ENCODE measurements at regions not wholly inside any gene's neighbourhood (a gene's known extent, or its start where the extent isn't known, plus 50 kb on each side); places are given as distances from the start of the nearest gene placed in this dataset.
"Not testable (repeated sequence)": the region's sequence is repeated elsewhere in the genome, so short reads cannot be mapped to it uniquely, and the experiment has no call there.

DNA sequence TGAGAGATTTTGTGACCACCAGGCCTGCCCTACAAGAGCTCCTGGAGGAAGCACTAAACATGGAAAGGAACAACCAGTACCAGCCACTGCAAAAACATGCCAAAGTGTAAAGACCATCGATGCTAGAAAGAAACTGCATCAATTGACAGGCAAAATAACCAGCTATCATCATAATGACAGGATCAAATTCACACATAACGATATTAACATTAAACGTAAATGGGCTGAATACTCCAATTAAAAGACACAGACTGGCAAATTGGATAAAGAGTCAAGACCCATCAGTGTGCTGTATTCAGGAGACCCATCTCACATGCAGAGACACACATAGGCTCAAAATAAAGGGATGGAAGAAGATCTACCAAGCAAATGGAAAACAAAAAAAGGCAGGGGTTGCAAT, 182.4 kb downstream of the PRELID2 start:
- not testable (repeated sequence) for DNase-seq

DNA sequence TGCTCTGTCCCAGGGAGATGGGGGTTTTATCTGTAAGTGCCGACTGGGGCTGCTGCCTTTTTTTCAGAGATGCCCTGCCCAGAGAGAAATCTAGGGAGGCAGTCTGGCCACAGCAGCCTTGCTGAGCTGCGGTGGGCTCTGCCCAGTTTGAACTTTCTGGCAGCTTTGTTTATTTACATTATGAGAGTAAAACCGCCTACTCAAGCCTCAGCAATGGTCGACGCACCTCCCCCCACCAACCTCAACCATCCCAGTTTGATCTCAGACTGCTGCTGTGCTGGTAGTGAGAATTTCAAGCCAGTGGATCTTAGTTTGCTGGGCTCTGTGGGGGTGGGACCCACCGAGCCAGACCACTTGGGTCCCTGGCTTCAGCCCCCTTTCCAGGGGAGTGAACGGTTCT, 188.0 kb downstream of the PRELID2 start:
- DNase-seq = not testable (repeated sequence)

DNA sequence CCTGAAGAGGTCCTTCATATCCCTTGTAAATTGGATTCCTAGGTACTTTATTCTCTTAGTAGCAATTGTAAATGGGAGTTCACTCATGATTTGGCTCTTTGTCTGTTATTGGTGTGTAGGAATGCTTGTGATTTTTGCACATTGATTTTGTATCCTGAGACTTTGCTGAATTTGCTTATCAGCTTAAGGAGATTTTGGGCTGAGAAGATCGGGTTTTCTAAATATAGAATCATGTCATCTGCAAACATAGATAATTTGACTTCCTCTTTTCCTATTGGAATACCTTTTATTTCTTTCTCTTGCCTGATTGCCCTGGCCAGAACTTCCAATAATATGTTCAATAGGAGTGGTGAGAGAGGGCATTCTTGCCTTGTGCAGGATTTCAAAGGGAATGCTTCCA, 191.9 kb downstream of the PRELID2 start:
- DNase-seq = not testable (repeated sequence)

DNA sequence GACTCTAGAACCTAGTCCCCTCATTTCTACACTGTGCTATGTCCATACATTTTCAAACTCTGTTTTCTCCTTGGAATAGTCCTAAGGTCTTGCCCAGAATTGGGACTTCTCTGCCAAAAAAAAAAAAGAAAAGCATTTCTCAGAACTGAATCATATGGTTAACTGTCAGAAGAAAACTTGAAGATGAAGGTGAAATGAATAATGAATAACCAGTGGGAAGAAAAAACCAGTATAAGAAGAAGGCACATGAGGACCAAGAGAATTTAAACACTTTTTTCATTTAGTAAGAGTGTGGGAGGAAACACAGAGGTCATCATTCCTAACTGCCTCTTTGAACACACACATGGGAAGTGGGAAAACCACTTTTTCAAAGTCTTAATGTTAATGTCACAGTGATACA, 197.7 kb downstream of the PRELID2 start:
- no peak for DNase-seq

DNA sequence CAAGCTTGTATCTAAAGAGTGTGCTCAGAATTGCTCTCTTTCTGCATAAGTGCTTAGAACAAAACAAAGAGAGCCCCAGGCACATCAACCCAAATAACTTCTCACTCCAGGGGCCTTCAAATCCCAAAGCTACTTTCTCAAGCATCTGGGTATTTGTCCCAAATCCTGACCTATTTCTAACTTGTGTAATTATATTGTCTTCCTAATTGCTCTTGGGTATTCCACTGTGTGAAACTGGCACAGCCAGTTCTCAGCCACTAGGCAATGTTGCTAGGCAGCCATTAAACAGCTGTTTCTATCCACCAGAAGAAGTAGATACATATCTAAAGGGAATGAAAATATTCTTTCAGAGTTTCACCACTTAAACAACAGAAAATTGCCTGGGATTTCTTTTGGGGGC, 198.8 kb downstream of the PRELID2 start:
- no peak for DNase-seq

DNA sequence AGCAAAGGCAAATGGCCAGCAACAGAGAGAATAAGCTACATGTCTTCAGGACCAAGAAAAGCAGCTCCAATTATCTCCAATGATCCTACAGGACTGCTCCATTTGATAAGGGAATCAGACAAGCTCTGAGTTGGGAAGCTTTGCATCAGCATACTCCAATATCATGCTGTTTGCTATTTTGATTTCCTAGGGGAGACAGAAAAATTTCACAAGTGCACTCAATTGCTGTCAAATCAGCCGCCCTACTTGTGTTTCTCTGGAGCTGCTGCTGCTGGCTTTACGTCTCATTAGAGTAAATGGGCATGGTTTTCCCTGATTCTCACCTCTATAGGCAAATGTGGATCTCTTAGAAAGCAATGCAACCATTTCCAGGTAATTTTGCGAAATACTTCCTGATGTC, 201.7 kb downstream of the PRELID2 start:
- no peak for DNase-seq

DNA sequence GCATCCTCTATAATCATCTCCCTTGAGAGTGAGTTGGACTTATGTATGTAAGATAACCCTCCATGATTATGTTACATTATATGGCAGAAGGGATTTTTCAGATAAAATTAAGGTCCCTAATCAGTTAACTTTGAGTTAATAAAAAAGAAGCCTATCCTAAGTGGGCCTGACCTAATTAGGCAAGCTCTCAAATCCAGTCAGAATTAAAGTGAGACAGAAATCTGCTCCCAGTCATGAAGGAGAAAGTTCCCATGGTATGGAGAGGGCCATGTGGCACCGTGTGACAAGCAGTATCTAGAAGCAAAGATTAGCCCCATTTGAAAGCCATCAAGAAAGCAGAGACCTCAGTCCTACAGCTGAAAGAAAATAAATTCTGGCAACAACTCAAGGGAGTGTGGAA, 202.4 kb downstream of the PRELID2 start:
- no peak for DNase-seq

DNA sequence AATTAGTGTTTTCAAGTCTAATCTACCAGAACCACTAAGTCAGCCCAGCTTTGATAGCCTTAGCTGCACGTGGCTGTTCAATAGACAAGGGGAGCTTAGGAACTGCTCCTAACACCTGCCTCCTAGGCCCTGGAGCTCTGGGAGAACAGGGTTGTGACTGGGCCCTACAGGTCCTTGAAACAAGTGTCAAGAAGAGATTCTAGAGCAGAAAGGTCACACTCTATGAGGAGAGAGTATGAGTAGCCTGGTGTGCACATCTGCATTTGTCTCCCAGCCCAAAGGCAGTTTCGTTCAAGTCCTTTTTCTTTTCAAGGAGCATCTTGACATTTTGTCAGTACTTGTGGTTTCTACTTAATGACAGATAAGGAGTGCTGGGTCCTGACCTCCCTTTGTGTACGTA, 206.1 kb downstream of the PRELID2 start:
- DNase-seq = no peak

DNA sequence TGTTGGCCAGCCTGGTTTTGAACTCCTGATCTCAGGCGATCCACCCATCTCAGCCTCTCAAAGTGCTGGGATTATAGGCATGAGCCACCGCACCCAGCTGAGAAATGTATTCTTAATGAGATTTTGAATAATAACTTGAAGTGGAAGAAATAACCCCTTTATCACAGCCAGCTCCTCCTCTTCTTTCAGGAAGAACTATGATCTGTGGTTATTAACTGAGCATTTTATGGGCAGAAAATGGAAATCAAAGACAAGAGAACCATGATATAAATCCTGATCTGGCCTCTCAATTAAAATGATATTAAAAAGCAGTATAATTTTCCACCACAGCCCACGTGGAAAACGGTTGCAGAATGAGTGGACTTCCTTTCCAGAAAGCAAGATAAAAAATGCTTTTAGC, 206.6 kb downstream of the PRELID2 start:
- DNase-seq = no peak

DNA sequence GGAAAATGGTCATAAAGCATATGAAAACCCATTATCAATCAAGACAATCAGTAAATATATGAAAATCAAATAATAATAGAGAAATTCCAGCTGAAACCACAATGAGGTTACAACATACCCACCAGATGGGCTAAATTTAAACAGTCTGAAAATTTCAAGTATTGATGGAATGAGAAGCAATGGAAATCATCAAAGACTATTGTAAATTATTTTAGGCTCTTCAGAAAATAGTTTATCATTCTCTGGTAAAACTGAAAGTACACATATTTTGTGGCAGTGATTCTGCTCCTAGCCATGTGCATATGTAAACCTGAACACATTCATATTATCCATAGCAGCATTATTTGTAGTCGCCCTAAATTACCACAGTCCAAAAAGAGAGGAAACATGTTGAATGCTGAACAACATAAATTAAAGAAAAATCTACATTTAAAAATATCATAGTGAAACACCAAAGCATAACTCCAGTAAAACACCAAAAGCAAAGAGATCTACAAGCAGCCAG, 215.3 kb downstream of the PRELID2 start:
- DNase-seq = no peak

DNA sequence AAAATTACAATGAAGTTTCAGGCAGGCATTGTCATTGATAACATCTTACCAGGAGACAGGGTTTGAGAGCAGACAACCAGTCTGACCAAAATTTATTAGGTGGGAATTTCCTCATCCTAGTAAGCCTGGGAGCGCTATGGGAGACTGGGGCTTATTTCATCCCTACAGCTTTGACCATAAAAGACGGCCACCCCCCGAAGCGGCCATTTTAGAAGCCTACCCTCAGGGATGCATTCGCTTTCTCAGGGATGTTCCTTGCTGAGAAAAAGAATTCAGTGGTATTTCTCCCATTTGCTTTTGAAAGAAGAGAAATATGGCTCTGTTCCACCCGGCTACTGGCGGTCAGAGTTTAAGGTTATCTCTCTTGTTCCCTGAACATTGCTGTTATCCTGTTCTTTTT, 218.4 kb downstream of the PRELID2 start:
- DNase-seq = not testable (repeated sequence)

DNA sequence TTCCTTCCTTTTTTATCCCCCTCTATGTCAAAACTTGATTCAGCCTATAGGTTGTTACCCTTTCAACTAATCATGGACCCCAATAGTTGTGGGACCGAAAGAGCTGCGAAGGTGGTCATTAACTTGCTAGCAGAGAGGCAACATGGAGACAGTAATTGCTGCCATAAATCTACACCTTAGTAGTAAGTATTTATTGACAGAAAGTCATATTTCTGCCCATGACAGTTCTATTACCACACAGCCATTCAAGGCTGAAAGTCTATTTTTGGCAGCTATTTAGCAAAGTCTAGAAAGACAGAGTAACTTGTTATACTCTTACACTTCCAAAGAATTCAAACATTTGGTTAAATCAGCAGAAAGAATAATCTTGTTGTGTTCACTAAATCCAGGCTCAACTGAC, 236.2 kb downstream of the PRELID2 start:
- no peak for DNase-seq

DNA sequence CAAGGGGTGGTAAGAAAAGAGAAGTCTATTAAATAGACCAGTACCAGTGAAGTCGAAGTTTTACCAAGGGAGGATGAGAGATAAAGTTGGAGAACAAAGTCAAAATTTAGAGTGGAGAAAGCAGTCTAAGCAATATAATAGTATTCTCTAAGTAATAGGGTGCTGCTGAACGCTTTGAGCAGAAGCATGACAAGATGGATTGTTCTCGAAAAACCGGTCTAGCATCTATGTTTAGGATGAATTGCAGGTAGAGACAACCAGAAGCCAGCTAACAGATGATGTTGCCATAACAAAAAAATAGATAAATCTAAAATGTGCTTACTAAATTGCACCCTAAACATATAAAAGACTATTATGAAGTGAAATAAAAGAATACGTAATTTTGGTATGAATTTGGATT, 237.0 kb downstream of the PRELID2 start:
- no peak for DNase-seq

DNA sequence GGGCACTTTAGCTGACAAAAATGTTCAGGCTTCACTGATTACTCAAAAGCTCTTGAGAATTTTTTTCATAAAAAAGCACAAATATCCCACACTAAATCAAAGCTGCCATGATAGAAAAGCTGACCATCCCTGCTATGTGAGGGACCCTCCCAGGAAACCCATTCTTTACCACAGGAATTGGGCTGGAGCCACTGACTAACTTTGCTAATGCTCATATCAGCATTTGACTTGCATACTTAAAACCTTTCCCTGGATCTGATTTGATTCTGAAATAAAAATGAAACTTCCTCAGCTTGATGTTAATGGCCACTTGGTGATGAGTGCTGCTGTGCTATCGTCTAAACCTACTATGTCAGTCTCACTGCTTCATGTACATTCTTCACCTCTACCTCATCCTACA, 243.6 kb downstream of the PRELID2 start:
- DNase-seq = no peak

DNA sequence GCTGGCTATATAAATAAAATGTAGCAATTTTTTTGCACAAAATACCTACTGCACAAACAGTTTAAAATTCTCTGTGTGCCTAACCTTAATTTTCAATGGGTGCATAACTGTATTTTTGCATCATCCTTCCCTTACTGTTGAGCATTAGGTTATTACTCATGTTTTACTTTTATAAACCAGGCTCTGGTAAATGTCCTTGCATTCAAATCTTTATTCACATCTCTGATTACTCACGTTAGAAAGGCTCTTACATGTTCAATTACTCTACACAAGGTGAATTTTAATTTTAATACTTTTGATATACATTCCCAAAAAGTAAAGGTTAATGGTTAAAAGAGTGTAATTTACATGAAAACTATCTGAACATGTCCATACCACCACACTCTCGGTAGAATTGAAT, 246.1 kb downstream of the PRELID2 start:
- no peak for DNase-seq

DNA sequence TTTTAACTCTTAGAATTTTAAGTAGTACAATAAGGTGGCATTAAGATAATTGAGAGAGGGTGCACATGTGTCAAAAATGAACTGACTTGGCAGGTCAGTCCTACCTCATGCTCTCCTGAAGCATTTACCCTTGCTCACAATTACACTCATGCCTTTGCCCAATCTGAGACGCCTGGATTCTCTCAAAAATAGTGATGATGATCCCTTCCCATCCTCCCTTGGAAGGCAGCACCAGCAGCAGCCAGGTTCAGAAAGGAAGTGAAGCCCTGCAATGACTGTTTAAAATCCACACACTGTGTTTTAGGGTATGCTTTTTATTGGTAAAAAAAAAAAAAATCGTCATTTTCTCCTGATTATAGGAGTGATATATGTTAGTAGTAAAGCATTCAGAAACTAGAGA, 246.6 kb downstream of the PRELID2 start:
- no peak for DNase-seq

DNA sequence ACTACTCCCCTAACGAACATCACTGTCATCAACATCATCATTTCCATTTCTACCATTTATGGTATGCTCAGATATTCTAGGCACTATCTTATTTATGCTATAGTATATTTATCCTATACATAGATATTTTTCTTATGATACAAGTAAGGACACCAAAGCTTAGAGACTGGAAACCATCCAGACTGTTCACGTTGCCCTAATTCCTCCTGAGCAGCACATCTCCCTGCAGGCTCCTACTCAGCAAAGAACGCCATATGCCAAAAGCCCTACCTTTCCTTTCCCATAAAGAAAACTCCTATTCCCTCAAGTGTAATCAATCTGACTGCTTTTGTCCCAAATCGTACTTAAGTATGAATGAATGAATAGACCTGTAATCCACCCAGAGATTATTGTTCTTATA, 247.0 kb downstream of the PRELID2 start:
- no peak for DNase-seq

DNA sequence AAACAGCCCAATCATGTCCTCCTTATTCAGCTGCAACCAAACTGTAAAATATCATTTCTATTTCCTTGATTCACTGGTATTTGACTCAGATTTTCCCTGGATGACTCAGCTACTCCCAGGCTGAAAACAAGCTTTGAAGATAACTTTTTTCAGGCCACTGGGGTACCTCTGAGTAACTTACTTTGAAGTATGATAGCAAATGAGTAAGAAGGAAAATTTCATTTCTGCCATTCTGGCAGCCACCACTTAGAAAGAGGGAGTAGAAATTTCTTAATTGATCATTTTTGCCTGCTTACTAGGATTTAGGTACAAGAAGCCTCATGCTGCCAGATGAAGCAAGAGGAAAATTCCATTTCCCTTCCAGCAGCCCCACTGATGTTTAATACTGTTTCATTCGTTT, 247.4 kb downstream of the PRELID2 start:
- no peak for DNase-seq

DNA sequence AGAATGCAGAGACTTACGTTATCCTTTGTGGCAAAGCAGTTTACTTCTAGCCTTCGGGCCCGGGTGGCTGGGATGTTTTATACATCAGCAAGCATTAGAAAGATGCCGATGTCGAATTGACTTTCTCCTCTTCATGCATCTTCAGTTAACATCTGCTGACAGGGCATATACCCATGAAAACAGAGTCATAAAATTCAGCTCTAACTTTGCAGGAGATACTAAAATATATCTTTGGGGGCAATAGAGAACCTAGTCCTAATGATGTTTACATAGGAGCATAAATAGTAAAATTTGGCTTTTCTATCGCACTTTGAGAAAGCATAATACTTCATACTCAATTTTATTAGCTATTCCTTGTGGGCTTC, 247.9 kb downstream of the PRELID2 start:
- DNase-seq = no peak

DNA sequence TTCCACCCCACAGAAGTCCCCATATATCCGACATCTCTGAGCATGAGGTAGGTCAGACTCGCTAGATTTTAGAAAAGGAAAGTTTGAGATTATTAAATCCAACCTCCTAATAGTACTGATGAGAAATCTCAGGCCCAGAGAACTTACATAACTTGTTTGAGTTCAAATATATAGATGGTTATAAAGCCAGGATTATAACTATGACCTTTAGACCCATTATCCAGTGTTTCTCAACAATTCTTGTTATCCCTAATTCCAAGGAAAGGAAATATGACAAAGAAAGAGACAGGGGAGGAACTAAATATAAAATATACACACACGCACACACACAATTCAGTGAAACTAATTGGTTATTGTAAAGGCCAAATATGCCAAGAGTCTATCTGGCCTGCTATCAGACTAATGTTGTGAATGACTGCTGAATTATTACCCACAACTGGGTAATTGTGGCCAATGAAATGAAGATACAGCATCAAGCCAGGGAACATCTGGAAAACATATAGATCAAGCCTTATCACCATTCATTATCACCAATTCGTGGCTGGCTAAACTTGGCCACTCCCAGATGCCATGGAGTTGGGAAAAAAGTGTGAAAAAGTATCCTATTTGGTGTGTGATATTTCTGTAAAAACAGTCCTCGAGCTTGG, 248.4 kb downstream of the PRELID2 start:
- DNase-seq = no peak

DNA sequence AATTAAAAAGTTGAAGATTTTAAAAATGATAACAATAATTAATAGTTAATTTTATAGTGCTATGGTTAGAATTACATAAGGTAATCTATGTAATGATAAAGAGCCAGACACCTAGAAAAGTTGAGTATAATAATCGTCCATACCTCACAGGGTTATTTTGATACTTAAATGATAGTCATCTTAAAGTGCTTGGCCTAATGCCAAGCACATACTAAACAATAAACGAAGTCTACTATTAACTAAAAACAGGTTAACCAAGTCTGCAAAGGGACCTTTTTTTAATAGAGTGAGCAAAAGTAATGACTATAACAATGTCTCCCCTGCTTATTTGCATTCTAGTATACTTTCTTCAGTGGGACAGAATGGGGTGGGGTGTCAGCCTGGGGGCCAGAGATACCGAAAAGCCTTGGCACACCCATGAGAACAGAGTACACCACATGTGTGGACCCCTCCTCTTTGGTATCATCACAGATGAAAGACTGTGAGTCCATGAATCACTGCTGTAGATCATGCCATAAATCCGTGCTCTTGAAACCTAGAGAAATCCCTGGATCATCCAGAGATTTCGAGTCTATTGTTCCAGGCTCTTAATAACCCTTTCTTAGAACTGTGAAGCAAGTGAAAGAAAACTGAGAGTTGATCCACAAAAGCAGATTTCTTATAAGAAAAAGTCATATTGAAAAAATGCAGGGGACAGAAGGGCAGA, 249.5 kb downstream of the PRELID2 start:
- no peak for DNase-seq

DNA sequence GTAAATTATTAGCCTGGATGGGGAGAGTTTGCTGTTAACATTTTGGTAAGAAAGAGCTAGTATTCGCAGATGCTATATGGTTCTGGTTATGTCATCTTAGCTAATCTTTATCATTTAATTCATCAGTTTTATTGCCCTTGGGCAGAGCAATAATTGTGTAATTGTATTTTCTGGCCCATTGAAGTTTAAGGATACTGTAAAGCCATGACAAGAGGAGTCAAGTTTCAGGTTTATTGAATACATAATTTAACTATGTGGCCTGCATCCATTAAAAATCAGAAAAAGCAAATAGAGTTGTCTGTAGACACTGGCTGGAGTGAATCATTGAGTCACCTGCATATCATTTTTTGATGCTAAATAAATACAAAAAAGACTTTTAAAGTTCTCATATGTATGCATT, 255.8 kb downstream of the PRELID2 start:
- no peak for DNase-seq

DNA sequence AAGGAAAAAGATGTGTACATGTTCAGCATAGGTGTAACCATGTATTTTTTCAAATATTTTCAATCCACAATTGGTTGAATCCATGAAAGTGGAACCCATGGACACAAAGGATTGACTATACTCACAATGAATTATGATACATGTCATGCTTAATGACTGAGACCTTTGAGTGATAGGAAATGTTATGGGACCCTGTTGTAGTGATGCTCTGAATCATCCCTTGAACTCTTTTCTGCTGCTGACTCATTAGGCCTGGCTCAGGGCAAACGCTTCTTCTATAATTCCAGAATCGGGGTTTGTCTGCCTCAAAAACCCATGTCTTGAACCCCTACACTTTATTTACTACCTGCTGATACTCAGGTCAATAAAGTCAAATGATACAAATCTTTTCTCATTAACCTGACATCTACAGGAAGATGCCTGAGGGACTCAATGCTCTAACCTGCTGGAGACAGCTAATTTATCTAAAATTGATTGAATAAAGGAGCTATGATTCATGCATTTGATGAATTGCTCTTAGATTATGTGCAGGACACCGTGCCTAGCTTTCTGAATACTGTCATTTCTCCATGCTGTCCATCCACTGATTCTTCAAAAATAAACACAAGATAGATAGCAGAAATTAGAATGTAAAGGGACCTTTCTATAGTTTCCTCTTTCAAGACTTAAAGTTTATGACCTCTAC, 260.1 kb downstream of the PRELID2 start:
- DNase-seq = no peak

DNA sequence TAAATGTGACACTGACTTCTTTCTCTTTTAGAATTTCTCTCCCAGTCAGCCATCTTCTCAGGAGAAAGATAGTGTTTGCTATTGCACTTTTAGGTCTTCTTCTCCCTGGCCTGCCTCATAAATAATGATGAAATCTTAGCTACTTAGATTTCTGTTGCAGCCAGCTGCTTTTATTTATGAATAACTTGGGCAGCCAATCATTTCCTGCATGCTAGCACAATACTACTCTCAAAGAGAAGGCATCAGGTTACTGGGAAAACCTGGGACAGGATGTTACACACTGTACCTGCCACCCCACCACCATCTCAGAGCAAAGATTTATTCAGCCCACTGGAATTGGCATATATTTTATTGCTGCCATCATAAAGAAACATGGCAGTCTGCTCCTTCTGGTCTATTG, 266.6 kb downstream of the PRELID2 start:
- no peak for DNase-seq
